MCF 10A (cell line): ENCODE measurements at regions not wholly inside any gene's neighbourhood (a gene's known extent, or its start where the extent isn't known, plus 50 kb on each side); places are given as distances from the start of the nearest gene placed in this dataset.

Experiments used
- BruUV-seq: library from RNA; stranded (reverse); fragments of 400-500 nt; replicated peaks from 2 replicates; lab custom pipeline; 2021; lab: Mats Ljungman, UMichigan
- CTCF ChIA-PET: fragments of 300-600 bp; sonication (Branson Sonifier 250); formaldehyde crosslinking; extraction: SDS; loops from one replicate; lab custom pipeline; 2021; ENCODE audit warnings: antibody characterized with exemption, inconsistent platforms; lab: Yijun Ruan, JAX
- POLR2A ChIA-PET: fragments of 300-600, 350-650 bp; sonication (Branson Sonifier 250); formaldehyde crosslinking; extraction: SDS; loops from one replicate; lab custom pipeline; 2020; ENCODE audit warnings: antibody characterized with exemption, inconsistent platforms; lab: Yijun Ruan, JAX
- DNase-seq: peaks from one replicate; pipeline ENCODE4 v3.0.0-alpha.2; 2018; ENCODE audit not compliant: unreplicated experiment
- H3K27ac Mint-ChIP-seq: one replicate; pipeline ENCODE4 v1.8.0; 2022; ENCODE audit warnings: mild to moderate bottlenecking, low read depth, mixed read lengths; ENCODE audit not compliant: unreplicated experiment
- H3K27me3 Mint-ChIP-seq: one replicate; pipeline ENCODE4 v1.8.0; 2022; ENCODE audit warnings: mixed read lengths; ENCODE audit not compliant: insufficient read depth, unreplicated experiment
- H3K36me3 Mint-ChIP-seq: one replicate; pipeline ENCODE4 v1.8.0; 2022; ENCODE audit warnings: mild to moderate bottlenecking, moderate library complexity, mixed read lengths; ENCODE audit not compliant: insufficient read depth, unreplicated experiment
- H3K4me1 Mint-ChIP-seq: one replicate; pipeline ENCODE4 v1.8.0; 2022; ENCODE audit warnings: mixed read lengths; ENCODE audit not compliant: insufficient read depth, unreplicated experiment
- H3K4me3 Mint-ChIP-seq: one replicate; pipeline ENCODE4 v1.8.0; 2022; ENCODE audit warnings: mild to moderate bottlenecking, moderate library complexity, mixed read lengths; ENCODE audit not compliant: unreplicated experiment
- H3K9me3 Mint-ChIP-seq: one replicate; pipeline ENCODE4 v1.8.0; 2022; ENCODE audit warnings: mixed read lengths; ENCODE audit not compliant: unreplicated experiment
- CTCF ChIP-seq: fragments of 200-600 bp; IDR thresholded peaks from one replicate; pipeline ENCODE4 v1.8.0; 2022; ENCODE audit warnings: antibody characterized with exemption, mild to moderate bottlenecking; ENCODE audit not compliant: unreplicated experiment
- intact Hi-C: fragments of 100-400 bp; cut with micrococcal nuclease; formaldehyde crosslinking; loops from 2 replicates; pipeline ENCODE4 v1.14.1; 2022

- no peak for TF ChIP-seq CTCF
- BruUV-seq, result no TSS peak
- ChIA-PET POLR2A (no interaction called here), CTCF (no interaction called here)
- no peak overlapping the region for H3K27ac Mint-ChIP-seq
- no peaks in the 10 kb centered on the region for H3K27me3 Mint-ChIP-seq
- H3K4me3 Mint-ChIP-seq, result no peak overlapping the region
- no peaks in the 10 kb centered on the region for H3K36me3 Mint-ChIP-seq
- H3K4me1 Mint-ChIP-seq, result no peaks in the 10 kb centered on the region
- intact Hi-C loops, result no loop called here
- DNase-seq, result no peak
- no peaks in the 10 kb centered on the region for H3K9me3 Mint-ChIP-seq
These were observed 521.2 kb upstream of the DAB1 start for GRCh38 chr1:57945045-57945444.

GRCh38 chr1:57943365-57943764 lies 519.5 kb upstream of the DAB1 start:
- no peak overlapping the region for H3K4me3 Mint-ChIP-seq
- no peaks in the 10 kb centered on the region for H3K4me1 Mint-ChIP-seq
- intact Hi-C loops, result no loop called here
- BruUV-seq, result no TSS peak
- no peak overlapping the region for H3K27ac Mint-ChIP-seq
- peaks cover 13% of the 10 kb centered on the region for H3K9me3 Mint-ChIP-seq
- CTCF ChIA-PET, result no interaction called here
- POLR2A ChIA-PET, result no interaction called here
- TF ChIP-seq CTCF, result no peak
- no peak for DNase-seq
- H3K27me3 Mint-ChIP-seq, result no peaks in the 10 kb centered on the region
- H3K36me3 Mint-ChIP-seq, result no peaks in the 10 kb centered on the region

- no peak for DNase-seq
- BruUV-seq, result no TSS peak
- no peaks in the 10 kb centered on the region for H3K27me3 Mint-ChIP-seq
- ChIA-PET POLR2A (no interaction called here), CTCF (no interaction called here)
- peaks cover 16% of the 10 kb centered on the region for H3K9me3 Mint-ChIP-seq
- H3K27ac Mint-ChIP-seq, result no peak overlapping the region
- no peaks in the 10 kb centered on the region for H3K4me1 Mint-ChIP-seq
- no peak for TF ChIP-seq CTCF
- no peak overlapping the region for H3K4me3 Mint-ChIP-seq
- H3K36me3 Mint-ChIP-seq, result no peaks in the 10 kb centered on the region
- intact Hi-C loops, result no loop called here
These were observed 510.9 kb upstream of the DAB1 start for GRCh38 chr1:57934745-57935144.

GRCh38 chr1:57927003-57927402 lies 503.1 kb upstream of the DAB1 start:
- POLR2A ChIA-PET, result interaction anchor here (1.0 kb wide), 1 partner anchor 11 kb away, joined by 3 read pairs; no protein-coding TSS in a partner anchor
- no peak for TF ChIP-seq CTCF
- Mint-ChIP-seq H3K27me3 (peaks cover 13% of the 10 kb centered on the region), H3K36me3 (no peaks in the 10 kb centered on the region), H3K27ac (no peak overlapping the region), H3K9me3 (no peaks in the 10 kb centered on the region), H3K4me3 (no peak overlapping the region), H3K4me1 (no peaks in the 10 kb centered on the region)
- no TSS peak for BruUV-seq
- no peak for DNase-seq
- intact Hi-C loops, result no loop called here
- CTCF ChIA-PET, result interaction anchor here (0.6 kb wide), 1 partner anchor 668 kb away, joined by 3 read pairs; no protein-coding TSS in a partner anchor
